B cell (primary cell): ENCODE measurements at regions not wholly inside any gene's neighbourhood (a gene's known extent, or its start where the extent isn't known, plus 50 kb on each side); places are given as distances from the start of the nearest gene placed in this dataset.
"Not testable (repeated sequence)": the region's sequence is repeated elsewhere in the genome, so short reads cannot be mapped to it uniquely, and the experiment has no call there.

ENCODE experiments used
- ATAC-seq: fragments of 200-7000 bp; cut with Tn5 transposase; one replicate; pipeline ENCODE4 v1.10.0; 2021; ENCODE audit warnings: low read depth, mild to moderate bottlenecking, moderate number of reproducible peaks, moderate library complexity
- CTCF ChIA-PET: fragments of 350-600 bp; sonication (Branson Sonifier 250); formaldehyde crosslinking; loops from one replicate; lab custom pipeline; 2021; ENCODE audit warnings: antibody characterized with exemption, inconsistent platforms; lab: Charles Lee
- POLR2A ChIA-PET: fragments of 350-600 bp; sonication (Branson Sonifier 250); formaldehyde crosslinking; loops from one replicate; lab custom pipeline; 2021; ENCODE audit warnings: antibody characterized with exemption; lab: Charles Lee
- DNase-seq: peaks from one replicate; pipeline ENCODE4 v3.0.0; 2013
- H2AFZ ChIP-seq: 2 replicates; pipeline ENCODE4 v1.6.1; 2012; ENCODE audit warnings: mild to moderate bottlenecking, low read depth, low read length; ENCODE audit not compliant: insufficient read depth, poor library complexity, severe bottlenecking
- H3K27ac ChIP-seq, 2 donors: 1 replicate in 1 of 2; 2 replicates in 1 of 2; pipeline ENCODE4 v1.5.1; 2012 to 2013; ENCODE audit warnings: low read length in 2 of 2, mild to moderate bottlenecking in 2 of 2, moderate library complexity in 1 of 2
- H3K27me3 ChIP-seq, 4 experiments: fragments of 200-600 bp in 1 of 4; sonication (generic) in 1 of 4; replicated peaks in 1 of 4; 1 replicate in 2 of 4; 2 replicates in 2 of 4; pipeline versions ENCODE4 v1.6.1 to v1.7.0; 2013 to 2016; ENCODE audit warnings: low read length in 3 of 4, mild to moderate bottlenecking in 2 of 4, mixed read lengths in 1 of 4, moderate library complexity in 1 of 4; ENCODE audit not compliant: insufficient read depth in 4 of 4, control insufficient read depth in 3 of 4; ENCODE audit errors: control extremely low read depth in 1 of 4
- H3K36me3 ChIP-seq, 2 experiments: replicated peaks in 1 of 2; 1 replicate in 1 of 2; 2 replicates in 1 of 2; pipeline versions ENCODE4 v1.6.1 to v1.7.1; 2013; ENCODE audit warnings: low read length in 1 of 2; ENCODE audit not compliant: insufficient read depth in 2 of 2, control insufficient read depth in 1 of 2; ENCODE audit errors: control extremely low read depth in 1 of 2, extremely low read depth in 1 of 2
- H3K4me1 ChIP-seq, 2 donors: fragments of 200-600 bp in 1 of 2; sonication (generic) in 1 of 2; 1 replicate in 1 of 2; 2 replicates in 1 of 2; pipeline versions ENCODE4 v1.5.1 to v1.6.1; 2013 to 2017; ENCODE audit warnings: low read length in 2 of 2; ENCODE audit not compliant: control insufficient read depth in 2 of 2, insufficient read depth in 2 of 2
- H3K4me2 ChIP-seq: replicated peaks from 2 replicates; pipeline ENCODE3; 2012; ENCODE audit warnings: mild to moderate bottlenecking, low read depth, low read length; ENCODE audit not compliant: poor library complexity, severe bottlenecking
- H3K4me3 ChIP-seq, 5 experiments: fragments of 200-600 bp in 1 of 5; sonication (generic) in 1 of 5; 1 replicate in 3 of 5; 2 replicates in 2 of 5; pipeline versions ENCODE4 v1.5.1 to v1.7.0; 2011 to 2016; ENCODE audit warnings: low read length in 4 of 5, mild to moderate bottlenecking in 4 of 5, low read depth in 2 of 5, control low read depth in 1 of 5, moderate library complexity in 1 of 5; ENCODE audit not compliant: insufficient read depth in 1 of 5; ENCODE audit errors: control extremely low read depth in 1 of 5, extremely low read depth in 1 of 5
- H3K79me2 ChIP-seq: fragments of 200-600 bp; sonication (generic); one replicate; pipeline ENCODE4 v1.6.0; 2016; ENCODE audit warnings: low read length; ENCODE audit not compliant: control insufficient read depth, insufficient read depth
- H3K9ac ChIP-seq: fragments of 200-600 bp; sonication (generic); 2 replicates; pipeline ENCODE4 v1.6.1; 2017; ENCODE audit warnings: mild to moderate bottlenecking, low read length, moderate library complexity
- H3K9me3 ChIP-seq, 3 donors: one replicate each; pipeline versions ENCODE4 v1.6.1 to v1.7.1; 2013; ENCODE audit warnings: low read length in 2 of 3; ENCODE audit not compliant: control insufficient read depth in 2 of 3, insufficient read depth in 1 of 3; ENCODE audit errors: control extremely low read depth in 1 of 3
- H4K20me1 ChIP-seq: 2 replicates; pipeline ENCODE4 v1.6.0; 2012; ENCODE audit warnings: mild to moderate bottlenecking, low read length; ENCODE audit not compliant: insufficient read depth, control insufficient read depth, poor library complexity, severe bottlenecking
- H3K27ac Mint-ChIP-seq: one replicate; pipeline ENCODE4 v1.8.0; 2021; ENCODE audit warnings: mixed read lengths
- H3K27me3 Mint-ChIP-seq: one replicate; pipeline ENCODE4 v1.8.0; 2021; ENCODE audit warnings: mixed read lengths
- H3K4me1 Mint-ChIP-seq: one replicate; pipeline ENCODE4 v1.8.0; 2021; ENCODE audit warnings: mixed read lengths
- H3K4me3 Mint-ChIP-seq: one replicate; pipeline ENCODE4 v1.8.0; 2021; ENCODE audit warnings: mixed read lengths
- H3K9me3 Mint-ChIP-seq: one replicate; pipeline ENCODE4 v1.8.0; 2022; ENCODE audit warnings: mixed read lengths; ENCODE audit not compliant: insufficient read depth
- EZH2 ChIP-seq: IDR thresholded peaks from 2 replicates; pipeline ENCODE4 v1.6.1; 2012; ENCODE audit warnings: borderline replicate concordance, low read depth, mild to moderate bottlenecking, moderate library complexity, low read length; ENCODE audit not compliant: insufficient read depth, poor library complexity, severe bottlenecking
- WGBS: methylation state at CpG from one replicate; pipeline ENCODE4 v1.1.5; 2013; ENCODE audit warnings: missing lambda C conversion rate; ENCODE audit not compliant: insufficient coverage; 5-methylcytosine and 5-hydroxymethylcytosine counted together
- intact Hi-C: fragments of 100-400 bp; cut with micrococcal nuclease; formaldehyde crosslinking; loops from one replicate; pipeline ENCODE4 v1.10.0; 2022
- TF ChIP-seq, protein P1 (sequence below): fragments of 200-600 bp; IDR thresholded peaks from one replicate; pipeline ENCODE4 v1.8.0; 2022; ENCODE audit warnings: antibody characterized with exemption, mild to moderate bottlenecking

DNA sequence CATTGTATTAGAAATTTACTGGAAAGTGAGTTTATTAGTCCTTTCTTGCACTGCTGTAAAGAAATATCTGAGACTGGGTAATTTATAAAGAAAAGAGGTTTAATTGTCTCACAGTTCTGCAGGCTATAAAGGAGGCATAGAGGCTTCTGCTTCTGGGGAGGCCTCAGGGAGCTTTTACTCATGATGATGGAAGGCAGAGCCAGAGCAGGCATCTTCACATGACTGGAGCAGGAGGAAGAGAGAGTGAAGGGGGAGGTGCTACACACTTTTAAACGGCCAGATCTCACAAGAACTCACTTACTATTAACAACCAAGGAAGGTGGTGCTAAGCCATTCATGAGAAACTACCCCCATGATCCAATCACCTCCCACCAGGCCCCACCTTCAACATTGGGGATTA, 112.7 kb upstream of the NUTM2F start:
- H3K27me3 Mint-ChIP-seq, H3K4me3 Mint-ChIP-seq, CTCF ChIA-PET, intact Hi-C loops, H3K27ac ChIP-seq, ATAC-seq, H4K20me1 ChIP-seq, H3K9me3 Mint-ChIP-seq, H3K4me3 ChIP-seq, DNase-seq, H3K27ac Mint-ChIP-seq, H2AFZ ChIP-seq, H3K4me2 ChIP-seq, H3K9ac ChIP-seq, POLR2A ChIA-PET, H3K9me3 ChIP-seq, H3K79me2 ChIP-seq, H3K27me3 ChIP-seq, H3K4me1 Mint-ChIP-seq, H3K4me1 ChIP-seq: not testable (repeated sequence)
- peaks cover 2 to 22% of the 10 kb centered on the region in 2 experiments for H3K36me3 ChIP-seq
- no CpG with 5 or more reads among the region's 1 CpG for WGBS

DNA sequence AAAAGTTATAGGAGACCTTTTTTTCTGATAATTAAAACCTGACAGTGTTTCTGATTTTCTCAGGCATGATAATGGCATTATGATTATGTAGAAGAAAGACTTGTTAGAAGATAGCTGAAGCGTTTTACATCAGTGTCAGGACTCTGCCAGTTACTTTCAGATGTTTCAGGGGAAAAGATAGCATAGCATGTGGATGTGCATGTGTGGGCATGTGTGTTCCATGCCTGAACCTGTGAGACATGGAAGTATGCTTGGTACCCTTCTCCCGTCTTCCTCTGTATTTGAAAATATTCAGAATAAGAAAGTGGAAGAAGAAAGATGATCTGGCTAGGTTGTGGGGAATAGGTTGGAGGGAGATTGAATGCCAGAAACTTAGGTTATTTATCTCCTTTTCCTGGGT, 113.1 kb upstream of the PCAT7 start:
- ChIA-PET POLR2A (no interaction called here), CTCF (no interaction called here)
- H3K4me2 ChIP-seq = no peak overlapping the region
- no peak overlapping the region for H3K27ac Mint-ChIP-seq
- 100% methylated on average over 2 of the region's 2 CpGs for WGBS
- no peaks in the 10 kb centered on the region for H4K20me1 ChIP-seq
- no peak overlapping the region for H3K9ac ChIP-seq
- ATAC-seq = no peak
- H3K27me3 Mint-ChIP-seq = no peaks in the 10 kb centered on the region
- H3K9me3 Mint-ChIP-seq = no peaks in the 10 kb centered on the region
- peaks cover 2 to 24% of the 10 kb centered on the region in 2 experiments for H3K36me3 ChIP-seq
- no peaks in the 10 kb centered on the region for H3K27me3 ChIP-seq
- H3K27ac ChIP-seq = no peak overlapping the region
- peaks cover 3% of the 10 kb centered on the region for H3K79me2 ChIP-seq
- DNase-seq = no peak
- no peaks in the 10 kb centered on the region for H3K9me3 ChIP-seq
- intact Hi-C loops = no loop called here
- no peak overlapping the region for H3K4me3 ChIP-seq
- TF ChIP-seq EZH2 = no peak
- TF ChIP-seq, protein P1, sequence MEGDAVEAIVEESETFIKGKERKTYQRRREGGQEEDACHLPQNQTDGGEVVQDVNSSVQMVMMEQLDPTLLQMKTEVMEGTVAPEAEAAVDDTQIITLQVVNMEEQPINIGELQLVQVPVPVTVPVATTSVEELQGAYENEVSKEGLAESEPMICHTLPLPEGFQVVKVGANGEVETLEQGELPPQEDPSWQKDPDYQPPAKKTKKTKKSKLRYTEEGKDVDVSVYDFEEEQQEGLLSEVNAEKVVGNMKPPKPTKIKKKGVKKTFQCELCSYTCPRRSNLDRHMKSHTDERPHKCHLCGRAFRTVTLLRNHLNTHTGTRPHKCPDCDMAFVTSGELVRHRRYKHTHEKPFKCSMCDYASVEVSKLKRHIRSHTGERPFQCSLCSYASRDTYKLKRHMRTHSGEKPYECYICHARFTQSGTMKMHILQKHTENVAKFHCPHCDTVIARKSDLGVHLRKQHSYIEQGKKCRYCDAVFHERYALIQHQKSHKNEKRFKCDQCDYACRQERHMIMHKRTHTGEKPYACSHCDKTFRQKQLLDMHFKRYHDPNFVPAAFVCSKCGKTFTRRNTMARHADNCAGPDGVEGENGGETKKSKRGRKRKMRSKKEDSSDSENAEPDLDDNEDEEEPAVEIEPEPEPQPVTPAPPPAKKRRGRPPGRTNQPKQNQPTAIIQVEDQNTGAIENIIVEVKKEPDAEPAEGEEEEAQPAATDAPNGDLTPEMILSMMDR = no peak
- H2AFZ ChIP-seq = no peak overlapping the region
- no peak overlapping the region for H3K4me3 Mint-ChIP-seq
- no peaks in the 10 kb centered on the region for H3K4me1 Mint-ChIP-seq
- H3K4me1 ChIP-seq = no peaks in the 10 kb centered on the region
